GM18867 (cell line): ENCODE measurements at regions not wholly inside any gene's neighbourhood (a gene's known extent, or its start where the extent isn't known, plus 50 kb on each side); places are given as distances from the start of the nearest gene placed in this dataset.

Source experiments
- ATAC-seq: cut with Tn5 transposase; IDR thresholded peaks from one replicate; pipeline ENCODE4 v1.9.1; 2021; ENCODE audit warnings: mild to moderate bottlenecking, moderate library complexity; ENCODE audit not compliant: unreplicated experiment

GRCh38 chr6:154596701-154597100 is 86.2 kb upstream of the CNKSR3 start:
- no peak for ATAC-seq

- no peak for ATAC-seq
These were observed 87.9 kb upstream of the CNKSR3 start for GRCh38 chr6:154598399-154598798.

GRCh38 chr6:154602296-154602695 is 91.8 kb upstream of the CNKSR3 start:
- ATAC-seq, result no peak

GRCh38 chr6:154602708-154603107 is 92.2 kb upstream of the CNKSR3 start:
- ATAC-seq, result no peak

- ATAC-seq, result peak; percentile 18
These were observed 93.6 kb upstream of the CNKSR3 start for GRCh38 chr6:154604119-154604518.

GRCh38 chr6:154605178-154605881 is 94.8 kb upstream of the CNKSR3 start:
- peak; percentile 53 for ATAC-seq

GRCh38 chr6:154605882-154606370 is 95.4 kb upstream of the CNKSR3 start:
- ATAC-seq, result no peak

GRCh38 chr6:154606457-154606856 is 96.0 kb upstream of the CNKSR3 start:
- ATAC-seq, result peak; percentile 74

- no peak for ATAC-seq
These were observed 96.4 kb upstream of the CNKSR3 start for GRCh38 chr6:154606860-154607259.

GRCh38 chr6:154611241-154611640 is 100.8 kb upstream of the CNKSR3 start:
- ATAC-seq, result no peak

GRCh38 chr6:154611847-154612246 is 101.4 kb upstream of the CNKSR3 start:
- ATAC-seq, result no peak

- ATAC-seq, result no peak
These were observed 102.7 kb upstream of the CNKSR3 start for GRCh38 chr6:154613137-154613676.

GRCh38 chr6:154614101-154614500 is 103.6 kb upstream of the CNKSR3 start:
- ATAC-seq, result no peak

- ATAC-seq, result no peak
These were observed 104.2 kb upstream of the CNKSR3 start for GRCh38 chr6:154614641-154615040.

GRCh38 chr6:154615483-154616025 is 105.1 kb upstream of the CNKSR3 start:
- ATAC-seq, result no peak

- no peak for ATAC-seq
These were observed 106.7 kb upstream of the CNKSR3 start for GRCh38 chr6:154617175-154617574.

- no peak for ATAC-seq
These were observed 108.7 kb upstream of the CNKSR3 start for GRCh38 chr6:154619146-154619545.

- ATAC-seq, result no peak
These were observed 111.2 kb upstream of the CNKSR3 start for GRCh38 chr6:154621686-154622085.

GRCh38 chr6:154622618-154623336 is 110.4 kb upstream of the SCAF8 start:
- ATAC-seq, result no peak

- no peak for ATAC-seq
These were observed 109.8 kb upstream of the SCAF8 start for GRCh38 chr6:154623391-154623790.

- no peak for ATAC-seq
These were observed 109.1 kb upstream of the SCAF8 start for GRCh38 chr6:154624038-154624599.
